ENCODE measurements at regions not wholly inside any gene's neighbourhood (a gene's known extent, or its start where the extent isn't known, plus 50 kb on each side); places are given as distances from the start of the nearest gene placed in this dataset.

DNA sequence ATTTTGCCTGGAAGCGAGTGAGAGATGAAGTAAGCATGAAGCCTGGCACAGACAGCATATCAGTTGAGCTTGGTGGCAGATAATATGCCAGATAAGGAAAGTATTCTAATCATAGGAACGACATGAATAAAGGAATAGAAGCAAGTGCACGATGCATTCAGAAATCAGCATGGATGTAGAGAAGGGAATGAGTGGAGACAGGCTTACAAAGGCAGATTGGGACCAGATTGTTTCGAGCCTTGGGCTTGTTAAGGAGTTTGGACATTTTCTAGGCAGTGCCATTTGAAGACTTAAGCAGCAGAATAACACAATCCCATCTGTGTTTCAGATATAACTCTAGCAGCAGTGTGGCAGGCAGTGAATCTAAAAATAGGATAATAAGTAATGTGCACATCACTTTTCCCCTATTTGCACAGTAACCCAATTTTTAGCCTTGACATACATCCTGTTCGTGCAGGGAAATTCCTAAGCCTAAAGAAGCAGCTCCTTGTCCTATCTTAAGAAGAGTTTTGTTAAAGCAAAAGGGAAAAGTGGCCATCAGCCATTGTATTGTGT lies 450.2 kb downstream of the PLCL1 start:
- no peaks in the 10 kb centered on the region for H3K9me3 ChIP-seq (ENCODE audit: control insufficient read depth, insufficient read depth, low read length)
- H3K27ac ChIP-seq (ENCODE audit: low read depth, low read length): no peak overlapping the region
- H3K4me3 ChIP-seq (ENCODE audit: low read depth, low read length): no peak overlapping the region
- no peaks in the 10 kb centered on the region for H3K36me3 ChIP-seq (ENCODE audit: control insufficient read depth, insufficient read depth, low read length)
- no peaks in the 10 kb centered on the region for H3K27me3 ChIP-seq (ENCODE audit: control insufficient read depth, insufficient read depth, low read length)
- H3K9ac ChIP-seq (ENCODE audit: low read depth, low read length): no peak overlapping the region
- H3K4me1 ChIP-seq (ENCODE audit: control insufficient read depth, insufficient read depth, low read length): no peaks in the 10 kb centered on the region

GRCh38 chr2:198253995-198254394 lies 449.6 kb downstream of the PLCL1 start:
- Histone ChIP-seq H3K4me1 (ENCODE audit: control insufficient read depth, insufficient read depth, low read length) (no peaks in the 10 kb centered on the region), H3K4me3 (ENCODE audit: low read depth, low read length) (no peak overlapping the region), H3K9ac (ENCODE audit: low read depth, low read length) (no peak overlapping the region), H3K27ac (ENCODE audit: low read depth, low read length) (no peak overlapping the region), H3K36me3 (ENCODE audit: control insufficient read depth, insufficient read depth, low read length) (no peaks in the 10 kb centered on the region), H3K27me3 (ENCODE audit: control insufficient read depth, insufficient read depth, low read length) (no peaks in the 10 kb centered on the region), H3K9me3 (ENCODE audit: control insufficient read depth, insufficient read depth, low read length) (no peaks in the 10 kb centered on the region)

DNA sequence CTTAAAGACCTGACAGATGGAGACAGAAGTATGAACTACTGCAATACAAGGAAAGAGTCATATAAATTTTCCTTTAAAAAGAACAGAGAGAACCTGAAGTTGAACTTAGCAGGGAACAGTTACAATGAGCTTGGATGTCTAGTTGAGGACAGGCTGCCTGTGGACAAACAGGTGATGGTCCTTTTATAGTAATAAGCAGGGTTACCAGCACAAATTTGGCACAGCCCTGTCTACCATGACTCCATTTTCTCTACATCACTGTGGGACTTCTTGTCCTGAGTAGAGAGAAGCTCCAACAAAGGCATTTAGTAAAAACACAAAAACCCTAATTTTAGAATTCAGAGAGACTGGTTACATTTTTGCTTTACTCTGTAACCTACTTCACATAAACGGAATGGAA lies 448.1 kb downstream of the PLCL1 start:
- H3K9ac ChIP-seq (ENCODE audit: low read depth, low read length): no peak overlapping the region
- no peak overlapping the region for H3K27ac ChIP-seq (ENCODE audit: low read depth, low read length)
- no peaks in the 10 kb centered on the region for H3K9me3 ChIP-seq (ENCODE audit: control insufficient read depth, insufficient read depth, low read length)
- H3K27me3 ChIP-seq (ENCODE audit: control insufficient read depth, insufficient read depth, low read length): no peaks in the 10 kb centered on the region
- no peaks in the 10 kb centered on the region for H3K4me1 ChIP-seq (ENCODE audit: control insufficient read depth, insufficient read depth, low read length)
- no peak overlapping the region for H3K4me3 ChIP-seq (ENCODE audit: low read depth, low read length)
- no peaks in the 10 kb centered on the region for H3K36me3 ChIP-seq (ENCODE audit: control insufficient read depth, insufficient read depth, low read length)

DNA sequence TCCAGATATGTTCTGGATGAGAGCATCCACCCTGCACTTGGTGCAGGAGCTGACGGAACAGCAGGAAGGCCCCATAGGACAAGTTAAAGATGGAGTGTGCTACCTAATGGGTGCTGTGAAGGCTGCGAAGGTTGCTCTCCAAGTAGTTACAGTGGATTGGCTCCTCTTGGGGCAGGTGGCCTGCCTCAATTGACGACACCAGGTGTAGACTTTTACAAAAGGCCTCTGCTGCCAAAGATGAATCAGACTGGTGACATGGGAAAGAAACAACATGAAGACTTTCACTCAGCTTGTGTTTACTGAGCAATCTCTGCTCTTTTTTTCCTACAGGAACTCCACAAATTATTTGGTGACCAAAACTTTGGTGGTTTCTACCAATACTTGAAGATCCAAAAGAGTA lies 437.7 kb downstream of the PLCL1 start:
- H3K4me1 ChIP-seq (ENCODE audit: control insufficient read depth, insufficient read depth, low read length): no peaks in the 10 kb centered on the region
- H3K4me3 ChIP-seq (ENCODE audit: low read depth, low read length): no peak overlapping the region
- no peaks in the 10 kb centered on the region for H3K27me3 ChIP-seq (ENCODE audit: control insufficient read depth, insufficient read depth, low read length)
- H3K27ac ChIP-seq (ENCODE audit: low read depth, low read length): no peak overlapping the region
- H3K36me3 ChIP-seq (ENCODE audit: control insufficient read depth, insufficient read depth, low read length): no peaks in the 10 kb centered on the region
- no peak overlapping the region for H3K9ac ChIP-seq (ENCODE audit: low read depth, low read length)
- H3K9me3 ChIP-seq (ENCODE audit: control insufficient read depth, insufficient read depth, low read length): no peaks in the 10 kb centered on the region

DNA sequence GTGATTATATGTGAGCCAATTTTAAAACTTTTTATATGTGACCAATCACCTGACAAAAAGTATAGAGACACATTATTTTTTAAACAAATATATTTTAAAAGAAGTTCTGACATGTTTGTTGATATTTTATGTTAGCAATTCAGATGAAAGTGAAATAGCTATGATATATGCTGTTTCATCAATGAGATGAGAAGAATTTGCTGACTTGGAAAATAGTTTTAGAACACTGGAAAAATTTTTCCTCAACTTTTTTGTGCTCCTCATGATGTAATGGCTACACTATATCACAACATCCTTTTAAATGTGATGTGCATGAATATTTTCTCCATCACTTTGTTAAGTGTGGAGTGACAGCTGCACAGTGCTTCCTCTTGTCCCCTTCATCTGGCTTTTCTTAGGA lies 434.0 kb downstream of the PLCL1 start:
- H3K9ac ChIP-seq (ENCODE audit: low read depth, low read length): no peak overlapping the region
- H3K36me3 ChIP-seq (ENCODE audit: control insufficient read depth, insufficient read depth, low read length): no peaks in the 10 kb centered on the region
- H3K4me1 ChIP-seq (ENCODE audit: control insufficient read depth, insufficient read depth, low read length): no peaks in the 10 kb centered on the region
- no peaks in the 10 kb centered on the region for H3K9me3 ChIP-seq (ENCODE audit: control insufficient read depth, insufficient read depth, low read length)
- no peaks in the 10 kb centered on the region for H3K27me3 ChIP-seq (ENCODE audit: control insufficient read depth, insufficient read depth, low read length)
- no peak overlapping the region for H3K4me3 ChIP-seq (ENCODE audit: low read depth, low read length)
- H3K27ac ChIP-seq (ENCODE audit: low read depth, low read length): no peak overlapping the region

- H3K27me3 ChIP-seq (ENCODE audit: control insufficient read depth, insufficient read depth, low read length): no peaks in the 10 kb centered on the region
- no peak overlapping the region for H3K27ac ChIP-seq (ENCODE audit: low read depth, low read length)
- H3K36me3 ChIP-seq (ENCODE audit: control insufficient read depth, insufficient read depth, low read length): no peaks in the 10 kb centered on the region
- H3K9me3 ChIP-seq (ENCODE audit: control insufficient read depth, insufficient read depth, low read length): no peaks in the 10 kb centered on the region
- no peak overlapping the region for H3K4me3 ChIP-seq (ENCODE audit: low read depth, low read length)
- no peaks in the 10 kb centered on the region for H3K4me1 ChIP-seq (ENCODE audit: control insufficient read depth, insufficient read depth, low read length)
- H3K9ac ChIP-seq (ENCODE audit: low read depth, low read length): no peak overlapping the region
Measured at GRCh38 chr2:198236338-198236737, 431.9 kb downstream of the PLCL1 start.

DNA sequence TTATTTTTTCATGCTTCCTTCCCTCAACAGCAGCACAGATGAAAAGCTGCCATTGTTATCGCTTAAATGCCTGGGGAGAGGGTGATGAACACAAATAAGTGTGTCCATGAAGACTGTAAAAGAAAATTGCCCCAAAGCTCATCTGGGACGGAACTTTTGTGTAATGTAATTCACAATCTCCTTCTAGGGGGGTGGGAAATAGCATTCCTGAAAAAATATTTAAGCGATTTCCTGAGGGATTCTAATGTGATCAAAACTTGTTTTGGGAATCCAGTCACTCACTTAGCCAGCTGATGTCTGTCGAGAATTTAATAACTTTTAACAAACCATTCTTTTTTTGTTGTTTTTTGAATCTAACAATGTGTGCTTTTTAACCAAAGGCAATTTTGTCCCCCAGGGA lies 427.9 kb downstream of the PLCL1 start:
- Histone ChIP-seq H3K4me1 (ENCODE audit: control insufficient read depth, insufficient read depth, low read length) (no peaks in the 10 kb centered on the region), H3K9me3 (ENCODE audit: control insufficient read depth, insufficient read depth, low read length) (no peaks in the 10 kb centered on the region), H3K27ac (ENCODE audit: low read depth, low read length) (no peak overlapping the region), H3K9ac (ENCODE audit: low read depth, low read length) (no peak overlapping the region), H3K4me3 (ENCODE audit: low read depth, low read length) (no peak overlapping the region), H3K36me3 (ENCODE audit: control insufficient read depth, insufficient read depth, low read length) (no peaks in the 10 kb centered on the region), H3K27me3 (ENCODE audit: control insufficient read depth, insufficient read depth, low read length) (no peaks in the 10 kb centered on the region)

DNA sequence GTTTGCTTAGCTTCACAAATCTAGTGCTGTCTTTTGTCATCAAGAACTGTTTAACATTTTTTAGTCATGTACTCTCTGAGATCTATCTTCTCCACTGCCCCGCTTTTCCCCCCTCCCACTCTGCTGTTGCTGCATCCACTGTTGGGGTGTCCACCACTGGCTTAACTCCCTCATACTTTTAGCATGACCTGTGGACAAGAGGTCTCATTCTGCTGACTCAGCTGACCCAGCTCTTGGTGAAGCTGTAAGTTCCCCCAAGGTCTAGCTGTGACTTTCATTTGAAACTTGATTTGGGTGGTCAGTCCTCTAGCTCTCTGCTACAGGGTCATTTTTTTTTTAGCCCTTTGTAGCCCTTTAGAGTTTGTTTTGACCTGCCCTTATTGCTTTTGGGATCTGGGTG lies 427.2 kb downstream of the PLCL1 start:
- Histone ChIP-seq H3K9ac (ENCODE audit: low read depth, low read length) (no peak overlapping the region), H3K4me3 (ENCODE audit: low read depth, low read length) (no peak overlapping the region), H3K9me3 (ENCODE audit: control insufficient read depth, insufficient read depth, low read length) (no peaks in the 10 kb centered on the region), H3K4me1 (ENCODE audit: control insufficient read depth, insufficient read depth, low read length) (no peaks in the 10 kb centered on the region), H3K36me3 (ENCODE audit: control insufficient read depth, insufficient read depth, low read length) (no peaks in the 10 kb centered on the region), H3K27me3 (ENCODE audit: control insufficient read depth, insufficient read depth, low read length) (no peaks in the 10 kb centered on the region), H3K27ac (ENCODE audit: low read depth, low read length) (no peak overlapping the region)

DNA sequence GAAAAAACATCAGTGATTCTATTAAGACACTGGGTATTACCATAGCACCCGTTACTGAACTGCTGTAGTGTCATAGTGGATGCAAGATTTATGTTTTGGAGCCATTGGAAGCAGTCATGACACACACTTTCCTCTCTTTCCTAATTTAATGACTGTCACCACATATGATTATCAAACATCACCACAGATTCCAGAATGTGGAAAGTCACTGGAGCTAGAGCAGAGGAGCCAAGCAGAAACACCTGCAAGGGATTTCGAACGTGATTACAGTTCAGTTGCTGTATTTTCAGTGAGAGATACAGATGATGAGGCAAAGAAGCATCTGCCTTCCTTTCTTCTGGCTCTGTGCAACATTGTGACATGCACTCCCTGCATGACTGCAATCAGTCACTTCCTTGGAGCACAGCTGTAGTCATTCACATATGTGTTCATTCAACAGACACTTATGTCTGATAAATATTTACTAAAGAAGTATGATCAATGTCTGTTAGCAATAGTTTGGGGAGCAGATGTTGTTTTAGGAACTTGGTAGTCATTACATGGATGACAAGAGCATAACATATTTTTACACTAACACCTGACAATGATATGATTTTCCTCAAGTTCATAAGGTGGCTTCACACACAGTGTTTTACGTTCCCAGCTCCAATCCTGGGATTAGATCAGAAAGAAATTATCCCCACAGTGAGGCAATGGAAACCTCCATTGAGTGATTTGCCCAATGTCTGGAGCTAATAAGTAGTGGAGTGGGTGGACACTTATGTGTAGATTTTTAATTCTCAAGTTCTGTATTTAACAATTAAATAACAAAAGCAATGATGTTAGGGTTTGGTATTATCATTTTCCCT lies 416.6 kb downstream of the PLCL1 start:
- no peak overlapping the region for H3K9ac ChIP-seq (ENCODE audit: low read depth, low read length)
- H3K27ac ChIP-seq (ENCODE audit: low read depth, low read length): no peak overlapping the region
- no peaks in the 10 kb centered on the region for H3K36me3 ChIP-seq (ENCODE audit: control insufficient read depth, insufficient read depth, low read length)
- H3K9me3 ChIP-seq (ENCODE audit: control insufficient read depth, insufficient read depth, low read length): no peaks in the 10 kb centered on the region
- H3K27me3 ChIP-seq (ENCODE audit: control insufficient read depth, insufficient read depth, low read length): no peaks in the 10 kb centered on the region
- no peak overlapping the region for H3K4me3 ChIP-seq (ENCODE audit: low read depth, low read length)
- no peaks in the 10 kb centered on the region for H3K4me1 ChIP-seq (ENCODE audit: control insufficient read depth, insufficient read depth, low read length)

DNA sequence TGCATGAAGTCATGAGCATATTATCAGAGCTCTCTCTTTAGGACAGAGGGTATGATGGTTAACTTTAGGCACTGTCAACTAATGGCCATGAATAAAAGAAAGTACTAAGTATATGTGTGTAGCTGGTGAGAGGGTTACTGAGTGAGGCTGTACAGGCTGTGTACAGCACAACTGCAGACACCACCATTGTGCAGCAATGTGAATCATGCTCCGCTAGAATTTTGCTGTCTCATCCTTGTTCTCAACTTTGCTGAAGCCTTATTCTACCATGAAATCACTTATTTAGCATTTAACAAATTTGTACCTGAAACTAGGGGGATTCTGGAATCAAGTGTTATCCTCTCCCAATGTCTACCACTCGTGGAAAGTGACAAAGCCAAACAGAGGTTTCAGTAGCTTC lies 414.9 kb downstream of the PLCL1 start:
- Histone ChIP-seq H3K4me1 (ENCODE audit: control insufficient read depth, insufficient read depth, low read length) (no peaks in the 10 kb centered on the region), H3K27ac (ENCODE audit: low read depth, low read length) (no peak overlapping the region), H3K36me3 (ENCODE audit: control insufficient read depth, insufficient read depth, low read length) (no peaks in the 10 kb centered on the region), H3K9ac (ENCODE audit: low read depth, low read length) (no peak overlapping the region), H3K9me3 (ENCODE audit: control insufficient read depth, insufficient read depth, low read length) (no peaks in the 10 kb centered on the region), H3K27me3 (ENCODE audit: control insufficient read depth, insufficient read depth, low read length) (no peaks in the 10 kb centered on the region), H3K4me3 (ENCODE audit: low read depth, low read length) (no peak overlapping the region)

DNA sequence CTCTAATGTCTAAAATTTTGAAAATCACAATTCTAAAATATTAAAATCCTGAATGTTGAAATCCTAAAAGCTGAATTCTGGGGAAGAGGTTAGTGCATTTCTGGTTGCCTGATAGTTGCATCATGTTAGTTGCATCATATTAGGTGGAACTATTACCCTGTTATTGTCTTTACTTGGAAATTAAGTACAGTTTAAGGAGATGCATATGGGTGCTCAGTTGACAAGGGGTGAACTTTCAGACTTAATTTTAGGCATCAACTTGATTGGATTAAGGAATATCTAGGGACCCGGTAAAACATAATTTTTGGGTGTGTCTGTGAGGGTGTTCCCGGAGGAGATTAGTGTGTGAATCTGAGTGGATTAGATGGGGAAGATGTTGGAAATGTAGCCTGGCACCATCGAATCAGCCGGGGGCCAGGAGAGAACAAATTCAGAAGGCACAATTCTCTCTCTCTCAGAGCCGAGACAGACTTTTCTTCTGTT lies 409.8 kb downstream of the PLCL1 start:
- Histone ChIP-seq H3K27ac (ENCODE audit: low read depth, low read length) (no peak overlapping the region), H3K4me3 (ENCODE audit: low read depth, low read length) (no peak overlapping the region), H3K9ac (ENCODE audit: low read depth, low read length) (no peak overlapping the region), H3K27me3 (ENCODE audit: control insufficient read depth, insufficient read depth, low read length) (no peaks in the 10 kb centered on the region), H3K4me1 (ENCODE audit: control insufficient read depth, insufficient read depth, low read length) (no peaks in the 10 kb centered on the region), H3K36me3 (ENCODE audit: control insufficient read depth, insufficient read depth, low read length) (no peaks in the 10 kb centered on the region), H3K9me3 (ENCODE audit: control insufficient read depth, insufficient read depth, low read length) (no peaks in the 10 kb centered on the region)
